Islet of Langerhans (tissue), 1 donor: ENCODE measurements at regions not wholly inside any gene's neighbourhood (a gene's known extent, or its start where the extent isn't known, plus 50 kb on each side); places are given as distances from the start of the nearest gene placed in this dataset.

Experiments used
- FAIRE-seq: peaks from one replicate; lab custom pipeline; 2011; peaks lifted over from hg19 to GRCh38; lab: Jason Lieb, UNC

- FAIRE-seq: no peak
Observed at GRCh38 chr20:55255016-55255415, 750.3 kb downstream of the CBLN4 start.

GRCh38 chr20:55253781-55254180, 751.5 kb downstream of the CBLN4 start:
- no peak for FAIRE-seq

- FAIRE-seq: no peak
Observed at GRCh38 chr20:55252521-55252920, 752.8 kb downstream of the CBLN4 start.

- FAIRE-seq: no peak
Observed at GRCh38 chr20:55251170-55251569, 754.1 kb downstream of the CBLN4 start.

- no peak for FAIRE-seq
Observed at GRCh38 chr20:55242853-55243252, 762.5 kb downstream of the CBLN4 start.

- FAIRE-seq: no peak
Observed at GRCh38 chr20:55239269-55239668, 763.9 kb downstream of the DOK5 start.

GRCh38 chr20:55232647-55233046, 757.3 kb downstream of the DOK5 start:
- FAIRE-seq: no peak

GRCh38 chr20:55229451-55229850, 754.1 kb downstream of the DOK5 start:
- FAIRE-seq: no peak

- no peak for FAIRE-seq
Observed at GRCh38 chr20:55216525-55217242, 741.3 kb downstream of the DOK5 start.

GRCh38 chr20:55213653-55214052, 738.3 kb downstream of the DOK5 start:
- no peak for FAIRE-seq

GRCh38 chr20:55211481-55211880, 736.1 kb downstream of the DOK5 start:
- no peak for FAIRE-seq

GRCh38 chr20:55205665-55206064, 730.3 kb downstream of the DOK5 start:
- no peak for FAIRE-seq

- no peak for FAIRE-seq
Observed at GRCh38 chr20:55200317-55200716, 724.9 kb downstream of the DOK5 start.

- FAIRE-seq: peak; percentile 49
Observed at GRCh38 chr20:55194947-55195346, 719.6 kb downstream of the DOK5 start.

- no peak for FAIRE-seq
Observed at GRCh38 chr20:55186228-55186627, 710.8 kb downstream of the DOK5 start.

GRCh38 chr20:55175081-55175480, 699.7 kb downstream of the DOK5 start:
- no peak for FAIRE-seq

- no peak for FAIRE-seq
Observed at GRCh38 chr20:55174635-55175034, 699.2 kb downstream of the DOK5 start.

GRCh38 chr20:55174172-55174571, 698.8 kb downstream of the DOK5 start:
- FAIRE-seq: no peak

- no peak for FAIRE-seq
Observed at GRCh38 chr20:55173601-55174000, 698.2 kb downstream of the DOK5 start.

- FAIRE-seq: no peak
Observed at GRCh38 chr20:55172310-55173002, 697.1 kb downstream of the DOK5 start.

GRCh38 chr20:55166063-55166462, 690.7 kb downstream of the DOK5 start:
- no peak for FAIRE-seq

GRCh38 chr20:55160996-55161395, 685.6 kb downstream of the DOK5 start:
- no peak for FAIRE-seq

- FAIRE-seq: no peak
Observed at GRCh38 chr20:55160037-55160436, 684.6 kb downstream of the DOK5 start.

GRCh38 chr20:55159230-55159629, 683.8 kb downstream of the DOK5 start:
- FAIRE-seq: no peak
